ENCODE measurements at regions not wholly inside any gene's neighbourhood (a gene's known extent, or its start where the extent isn't known, plus 50 kb on each side); places are given as distances from the start of the nearest gene placed in this dataset.
"Not testable (repeated sequence)": the region's sequence is repeated elsewhere in the genome, so short reads cannot be mapped to it uniquely, and the experiment has no call there.

DNA sequence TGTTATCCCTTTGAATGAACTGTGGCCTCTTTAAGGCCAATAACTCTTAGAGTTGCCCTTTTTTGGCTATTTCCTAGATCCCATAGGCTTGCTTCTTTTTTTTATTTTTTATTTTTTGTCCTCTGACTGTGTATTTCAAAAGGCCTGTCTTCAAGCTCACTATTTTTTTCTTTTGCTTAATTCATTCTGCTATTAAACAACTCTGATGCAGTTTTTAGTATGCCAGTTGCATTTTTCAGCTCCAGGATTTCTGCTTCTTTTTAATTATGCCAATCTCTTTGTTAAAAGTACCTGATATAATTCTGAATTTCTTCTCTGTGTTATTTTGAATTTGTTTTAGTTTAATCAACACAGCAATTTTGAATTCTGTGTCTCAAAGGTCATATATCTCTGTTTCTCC is 912.1 kb downstream of the PLOD2 start:
- H3K9me3 Mint-ChIP-seq (ENCODE audit: low read depth), result peaks cover 22% of the 10 kb centered on the region
- no peak for DNase-seq (ENCODE audit: low spot score, unreplicated experiment)
- H3K36me3 Mint-ChIP-seq (ENCODE audit: insufficient read depth), result peaks cover 1% of the 10 kb centered on the region
- H3K27ac Mint-ChIP-seq, result no peak overlapping the region
- no peaks in the 10 kb centered on the region for H3K27me3 Mint-ChIP-seq
- TF ChIP-seq, protein P1, sequence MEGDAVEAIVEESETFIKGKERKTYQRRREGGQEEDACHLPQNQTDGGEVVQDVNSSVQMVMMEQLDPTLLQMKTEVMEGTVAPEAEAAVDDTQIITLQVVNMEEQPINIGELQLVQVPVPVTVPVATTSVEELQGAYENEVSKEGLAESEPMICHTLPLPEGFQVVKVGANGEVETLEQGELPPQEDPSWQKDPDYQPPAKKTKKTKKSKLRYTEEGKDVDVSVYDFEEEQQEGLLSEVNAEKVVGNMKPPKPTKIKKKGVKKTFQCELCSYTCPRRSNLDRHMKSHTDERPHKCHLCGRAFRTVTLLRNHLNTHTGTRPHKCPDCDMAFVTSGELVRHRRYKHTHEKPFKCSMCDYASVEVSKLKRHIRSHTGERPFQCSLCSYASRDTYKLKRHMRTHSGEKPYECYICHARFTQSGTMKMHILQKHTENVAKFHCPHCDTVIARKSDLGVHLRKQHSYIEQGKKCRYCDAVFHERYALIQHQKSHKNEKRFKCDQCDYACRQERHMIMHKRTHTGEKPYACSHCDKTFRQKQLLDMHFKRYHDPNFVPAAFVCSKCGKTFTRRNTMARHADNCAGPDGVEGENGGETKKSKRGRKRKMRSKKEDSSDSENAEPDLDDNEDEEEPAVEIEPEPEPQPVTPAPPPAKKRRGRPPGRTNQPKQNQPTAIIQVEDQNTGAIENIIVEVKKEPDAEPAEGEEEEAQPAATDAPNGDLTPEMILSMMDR (IDR thresholded peaks at IDR 0.05; ENCODE audit: unreplicated experiment), result no peak
- H3K4me1 Mint-ChIP-seq (ENCODE audit: low read depth), result no peaks in the 10 kb centered on the region
- no peak overlapping the region for H3K4me3 Mint-ChIP-seq (ENCODE audit: low read depth)

DNA sequence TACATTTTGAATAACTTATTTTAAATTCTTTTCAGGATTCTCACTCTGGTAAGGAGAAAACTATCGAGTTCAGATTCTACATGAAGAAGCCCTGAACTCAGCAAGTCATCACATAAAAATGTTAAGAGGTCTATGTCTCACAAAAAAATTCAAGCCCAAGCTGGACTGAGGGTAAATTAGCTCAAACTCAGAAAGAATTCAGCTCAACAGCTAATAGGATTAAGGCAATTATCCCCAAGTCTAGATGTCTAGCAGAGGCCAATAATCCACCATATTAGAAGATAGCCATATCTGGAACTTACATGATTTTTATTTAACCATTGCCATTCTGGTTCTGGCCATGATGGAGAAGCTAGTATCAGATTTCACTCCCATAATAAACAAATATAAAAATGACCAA is 909.7 kb downstream of the PLOD2 start:
- H3K4me1 Mint-ChIP-seq (ENCODE audit: low read depth), result no peaks in the 10 kb centered on the region
- H3K4me3 Mint-ChIP-seq (ENCODE audit: low read depth), result no peak overlapping the region

DNA sequence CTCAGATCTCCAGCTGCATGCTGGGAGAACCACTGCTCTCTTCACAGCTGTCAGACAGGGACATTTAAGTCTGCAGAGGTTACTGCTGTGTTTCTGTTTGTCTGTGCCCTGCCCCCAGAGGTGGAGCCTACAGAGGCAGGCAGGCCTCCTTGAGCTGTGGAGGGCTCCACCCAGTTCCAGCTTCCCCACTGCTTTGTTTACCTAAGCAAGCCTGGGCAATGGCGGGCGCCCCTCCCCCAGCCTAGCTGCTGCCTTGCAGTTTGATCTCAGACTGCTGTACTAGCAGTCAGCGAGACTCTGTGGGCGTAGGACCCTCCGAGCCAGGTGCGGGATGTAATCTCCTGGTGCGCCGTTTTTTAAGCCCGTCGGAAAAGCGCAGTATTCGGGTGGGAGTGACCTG is 903.0 kb downstream of the PLOD2 start:
- H3K9me3 Mint-ChIP-seq (ENCODE audit: low read depth); DNase-seq (ENCODE audit: low spot score, unreplicated experiment); H3K4me1 Mint-ChIP-seq (ENCODE audit: low read depth); H3K4me3 Mint-ChIP-seq (ENCODE audit: low read depth); H3K27ac Mint-ChIP-seq; H3K27me3 Mint-ChIP-seq; H3K36me3 Mint-ChIP-seq (ENCODE audit: insufficient read depth): not testable (repeated sequence)

More for the DNA sequence above, 909.7 kb downstream of the PLOD2 start:
- TF ChIP-seq, protein P1 (IDR thresholded peaks at IDR 0.05; ENCODE audit: unreplicated experiment), result no peak
- peaks cover 1% of the 10 kb centered on the region for H3K36me3 Mint-ChIP-seq (ENCODE audit: insufficient read depth)
- no peaks in the 10 kb centered on the region for H3K27me3 Mint-ChIP-seq
- H3K9me3 Mint-ChIP-seq (ENCODE audit: low read depth), result peaks cover 19% of the 10 kb centered on the region
- no peak for DNase-seq (ENCODE audit: low spot score, unreplicated experiment)
- no peak overlapping the region for H3K27ac Mint-ChIP-seq

DNA sequence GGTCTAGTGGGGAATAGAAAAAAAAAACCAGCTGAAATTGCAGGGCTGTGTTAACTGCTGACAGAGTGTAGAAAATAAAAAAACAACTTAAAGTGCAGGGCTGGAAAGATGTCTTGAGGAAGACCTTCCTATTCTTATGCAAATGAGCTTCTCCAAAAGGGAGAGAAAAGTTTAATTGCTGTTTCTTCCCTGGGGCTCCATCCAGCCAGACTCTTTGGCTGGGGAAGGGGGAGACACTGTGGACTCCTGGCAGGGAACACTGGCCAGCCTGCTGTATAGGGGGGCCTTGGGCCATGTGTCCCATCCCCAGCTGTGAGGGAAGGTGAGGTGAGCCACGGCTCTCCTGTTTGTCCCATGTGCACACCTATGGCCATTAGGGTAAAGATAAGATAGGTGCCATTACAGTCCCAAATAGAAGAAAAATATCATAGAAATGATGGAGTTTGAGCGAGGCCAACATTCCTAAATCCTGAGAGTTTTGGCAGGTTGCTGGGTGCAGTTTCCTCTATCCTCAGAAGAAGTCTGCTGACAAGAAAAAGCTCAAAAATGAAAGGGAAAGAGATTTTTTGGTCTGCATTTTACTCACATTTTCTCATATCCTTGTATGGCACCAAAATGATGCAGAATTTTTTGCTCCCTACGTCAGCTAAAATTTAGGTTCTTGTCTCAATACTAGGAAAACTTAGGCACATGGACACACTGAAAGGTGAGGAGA is 901.7 kb downstream of the PLOD2 start:
- TF ChIP-seq, protein P1 (IDR thresholded peaks at IDR 0.05; ENCODE audit: unreplicated experiment), result no peak
- no peak overlapping the region for H3K27ac Mint-ChIP-seq
- H3K4me3 Mint-ChIP-seq (ENCODE audit: low read depth), result no peak overlapping the region
- no peak for DNase-seq (ENCODE audit: low spot score, unreplicated experiment)
- H3K36me3 Mint-ChIP-seq (ENCODE audit: insufficient read depth), result peaks cover 1% of the 10 kb centered on the region
- no peaks in the 10 kb centered on the region for H3K4me1 Mint-ChIP-seq (ENCODE audit: low read depth)
- no peaks in the 10 kb centered on the region for H3K27me3 Mint-ChIP-seq
- peaks cover 3% of the 10 kb centered on the region for H3K9me3 Mint-ChIP-seq (ENCODE audit: low read depth)

GRCh38 chr3:145263458-145263857 is 897.5 kb downstream of the PLOD2 start:
- H3K4me3 Mint-ChIP-seq (ENCODE audit: low read depth); H3K27ac Mint-ChIP-seq; H3K27me3 Mint-ChIP-seq; H3K4me1 Mint-ChIP-seq (ENCODE audit: low read depth); DNase-seq (ENCODE audit: low spot score, unreplicated experiment); H3K36me3 Mint-ChIP-seq (ENCODE audit: insufficient read depth); H3K9me3 Mint-ChIP-seq (ENCODE audit: low read depth): not testable (repeated sequence)

DNA sequence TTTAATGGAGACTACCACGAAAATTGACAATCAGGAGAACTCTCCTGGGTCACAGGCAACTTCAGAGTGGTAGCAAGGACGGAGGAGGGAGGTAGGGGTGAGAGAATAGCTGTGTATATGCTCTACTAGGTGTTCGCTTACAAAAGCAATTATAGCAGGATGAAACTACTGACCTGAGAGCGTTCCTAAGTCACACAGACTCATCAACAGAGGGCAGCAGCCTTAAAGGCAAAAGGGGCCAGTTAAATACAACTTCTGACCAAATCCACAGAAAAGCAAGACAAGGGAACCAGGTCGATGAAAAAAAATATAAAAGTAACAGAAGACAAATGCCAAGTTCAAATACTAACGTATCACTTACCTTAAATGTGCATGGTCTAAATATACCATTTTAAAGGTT is 894.6 kb downstream of the PLOD2 start:
- no peak overlapping the region for H3K4me3 Mint-ChIP-seq (ENCODE audit: low read depth)
- no peak overlapping the region for H3K27ac Mint-ChIP-seq
- no peaks in the 10 kb centered on the region for H3K4me1 Mint-ChIP-seq (ENCODE audit: low read depth)
- H3K36me3 Mint-ChIP-seq (ENCODE audit: insufficient read depth), result no peaks in the 10 kb centered on the region
- TF ChIP-seq, protein P1 (IDR thresholded peaks at IDR 0.05; ENCODE audit: unreplicated experiment), result no peak
- DNase-seq (ENCODE audit: low spot score, unreplicated experiment), result no peak
- no peaks in the 10 kb centered on the region for H3K27me3 Mint-ChIP-seq
- peaks cover 3% of the 10 kb centered on the region for H3K9me3 Mint-ChIP-seq (ENCODE audit: low read depth)

Measured in progenitor cell of endocrine pancreas (in vitro differentiated cells).